GM12865 (cell line): ENCODE measurements at regions not wholly inside any gene's neighbourhood (a gene's known extent, or its start where the extent isn't known, plus 50 kb on each side); places are given as distances from the start of the nearest gene placed in this dataset.

ENCODE experiments used
- DNase-seq: peaks from one replicate; pipeline ENCODE4 v3.0.0; 2010; ENCODE audit warnings: low read depth
- H3K4me3 ChIP-seq: 2 replicates; pipeline ENCODE4 v1.5.1; 2011; ENCODE audit warnings: mild to moderate bottlenecking, low read depth, low read length, control low read depth
- CTCF ChIP-seq: IDR thresholded peaks from 2 replicates; pipeline ENCODE4 v1.5.1; 2011; ENCODE audit warnings: low read length, control low read depth, low read depth, inconsistent platforms; ENCODE audit not compliant: insufficient read depth; ENCODE audit errors: missing control alignments

GRCh38 chr1:96360036-96360795 is 361.4 kb upstream of the PTBP2 start:
- TF ChIP-seq CTCF, result no peak
- DNase-seq, result no peak
- no peak overlapping the region for H3K4me3 ChIP-seq

GRCh38 chr1:96361271-96361856 is 360.2 kb upstream of the PTBP2 start:
- H3K4me3 ChIP-seq, result no peak overlapping the region
- TF ChIP-seq CTCF, result no peak
- DNase-seq, result no peak

GRCh38 chr1:96361961-96362360 is 359.6 kb upstream of the PTBP2 start:
- TF ChIP-seq CTCF, result no peak
- no peak overlapping the region for H3K4me3 ChIP-seq
- DNase-seq, result no peak

- no peak for TF ChIP-seq CTCF
- DNase-seq, result peak; percentile 1
These were observed 359.0 kb upstream of the PTBP2 start for GRCh38 chr1:96362623-96363022.

GRCh38 chr1:96363826-96364225 is 357.8 kb upstream of the PTBP2 start:
- H3K4me3 ChIP-seq, result no peak overlapping the region
- no peak for DNase-seq
- TF ChIP-seq CTCF, result no peak

More at GRCh38 chr1:96362623-96363022, 359.0 kb upstream of the PTBP2 start:
- no peak overlapping the region for H3K4me3 ChIP-seq

- no peak for TF ChIP-seq CTCF
- H3K4me3 ChIP-seq, result no peak overlapping the region
- no peak for DNase-seq
These were observed 357.0 kb upstream of the PTBP2 start for GRCh38 chr1:96364576-96364975.
